Breast epithelium (tissue), 4 donors: ENCODE measurements at regions not wholly inside any gene's neighbourhood (a gene's known extent, or its start where the extent isn't known, plus 50 kb on each side); places are given as distances from the start of the nearest gene placed in this dataset.

Experiments used
- DNase-seq, 2 donors: peaks; one replicate each; pipeline ENCODE4 v3.0.0-alpha.2; 2019; ENCODE audit warnings: low spot score in 2 of 2
- H3K27ac ChIP-seq, 2 donors: fragments of 200-600 bp; sonication (generic) in 1 of 2; one replicate each; pipeline ENCODE4 v1.5.1; 2016 to 2019; ENCODE audit warnings: mild to moderate bottlenecking in 1 of 2
- H3K27me3 ChIP-seq, 2 donors: fragments of 200-600 bp; sonication (generic) in 1 of 2; one replicate each; pipeline versions ENCODE4 v1.5.1 to v1.6.0; 2017 to 2019; ENCODE audit warnings: control low read depth in 1 of 2, mild to moderate bottlenecking in 1 of 2
- H3K36me3 ChIP-seq: fragments of 200-600 bp; one replicate; pipeline ENCODE4 v1.5.1; 2019
- H3K4me1 ChIP-seq, 2 donors: fragments of 200-600 bp; sonication (generic); one replicate each; pipeline ENCODE4 v1.5.1; 2016 to 2019; ENCODE audit warnings: control low read depth in 1 of 2
- H3K4me3 ChIP-seq, 3 donors: fragments of 200-600 bp; sonication (generic); 1 replicate in 2 of 3; 2 replicates in 1 of 3; pipeline ENCODE4 v1.5.1; 2016 to 2019; ENCODE audit warnings: mild to moderate bottlenecking in 3 of 3, moderate library complexity in 2 of 3
- H3K9me3 ChIP-seq, 2 donors: fragments of 200-600 bp; sonication (generic) in 1 of 2; one replicate each; pipeline ENCODE4 v1.5.1; 2016 to 2019; ENCODE audit warnings: control low read depth in 1 of 2
- POLR2A ChIP-seq: fragments of 450-650 bp; IDR thresholded peaks from one replicate; pipeline ENCODE4 v1.6.1; 2016; ENCODE audit warnings: antibody characterized with exemption, mild to moderate bottlenecking, moderate library complexity
- POLR2AphosphoS5 ChIP-seq, 3 donors: sonication (generic); formaldehyde crosslinking; IDR thresholded peaks; one replicate each; pipeline ENCODE4 v1.6.1; 2017; ENCODE audit warnings: antibody characterized with exemption in 3 of 3
- intact Hi-C: fragments of 100-400 bp; cut with DNase I; formaldehyde crosslinking; loops from one replicate; pipeline ENCODE4 v1.15.1; 2023; ENCODE audit warnings: low total_unique reads
- TF ChIP-seq, protein P1 (sequence below), 3 donors: fragments of 450-650 bp; IDR thresholded peaks; one replicate each; pipeline ENCODE4 v1.5.1; 2016 to 2017; ENCODE audit warnings: antibody characterized with exemption in 3 of 3, mild to moderate bottlenecking in 3 of 3, moderate library complexity in 3 of 3

DNA sequence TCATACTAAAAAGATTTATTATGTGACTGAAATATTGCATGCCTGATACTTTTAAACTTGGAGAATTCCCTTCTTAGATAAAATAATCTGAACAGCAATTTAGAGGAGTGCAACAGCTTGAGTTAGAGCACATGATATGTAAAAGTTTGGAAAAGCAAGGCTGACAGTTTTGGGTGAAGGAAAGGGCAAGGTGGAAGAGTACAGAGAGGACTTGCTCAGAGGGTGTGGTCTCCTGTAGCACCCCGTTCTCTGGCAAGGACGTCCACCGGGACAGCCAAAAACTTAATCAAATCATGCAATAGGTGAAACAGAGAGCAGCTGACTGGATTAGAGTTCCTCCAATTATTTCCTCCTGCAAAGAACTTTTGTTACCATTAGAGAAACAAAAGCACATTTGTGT is 65.2 kb upstream of the PDZRN4 start:
- Histone ChIP-seq H3K27ac (no peak overlapping the region), H3K36me3 (no peaks in the 10 kb centered on the region), H3K4me3 (no peak overlapping the region), H3K4me1 (no peaks in the 10 kb centered on the region), H3K9me3 (no peaks in the 10 kb centered on the region), H3K27me3 (no peaks in the 10 kb centered on the region)
- intact Hi-C loops, result no loop called here
- no peak for DNase-seq
- TF ChIP-seq POLR2A, result no peak
- peak in 1 of 3 donors; percentile 31 for TF ChIP-seq POLR2AphosphoS5 (IDR thresholded peaks at IDR 0.05)

GRCh38 chr12:41123871-41124270 is 64.2 kb upstream of the PDZRN4 start:
- H3K9me3 ChIP-seq, result no peaks in the 10 kb centered on the region
- no peaks in the 10 kb centered on the region for H3K4me1 ChIP-seq
- intact Hi-C loops, result no loop called here
- TF ChIP-seq POLR2A, result no peak
- TF ChIP-seq, protein P1, sequence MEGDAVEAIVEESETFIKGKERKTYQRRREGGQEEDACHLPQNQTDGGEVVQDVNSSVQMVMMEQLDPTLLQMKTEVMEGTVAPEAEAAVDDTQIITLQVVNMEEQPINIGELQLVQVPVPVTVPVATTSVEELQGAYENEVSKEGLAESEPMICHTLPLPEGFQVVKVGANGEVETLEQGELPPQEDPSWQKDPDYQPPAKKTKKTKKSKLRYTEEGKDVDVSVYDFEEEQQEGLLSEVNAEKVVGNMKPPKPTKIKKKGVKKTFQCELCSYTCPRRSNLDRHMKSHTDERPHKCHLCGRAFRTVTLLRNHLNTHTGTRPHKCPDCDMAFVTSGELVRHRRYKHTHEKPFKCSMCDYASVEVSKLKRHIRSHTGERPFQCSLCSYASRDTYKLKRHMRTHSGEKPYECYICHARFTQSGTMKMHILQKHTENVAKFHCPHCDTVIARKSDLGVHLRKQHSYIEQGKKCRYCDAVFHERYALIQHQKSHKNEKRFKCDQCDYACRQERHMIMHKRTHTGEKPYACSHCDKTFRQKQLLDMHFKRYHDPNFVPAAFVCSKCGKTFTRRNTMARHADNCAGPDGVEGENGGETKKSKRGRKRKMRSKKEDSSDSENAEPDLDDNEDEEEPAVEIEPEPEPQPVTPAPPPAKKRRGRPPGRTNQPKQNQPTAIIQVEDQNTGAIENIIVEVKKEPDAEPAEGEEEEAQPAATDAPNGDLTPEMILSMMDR (IDR thresholded peaks at IDR 0.05), result no peak
- TF ChIP-seq POLR2AphosphoS5 (IDR thresholded peaks at IDR 0.05), result no peak
- no peak overlapping the region for H3K27ac ChIP-seq
- no peak for DNase-seq
- no peak overlapping the region for H3K4me3 ChIP-seq
- H3K27me3 ChIP-seq, result no peaks in the 10 kb centered on the region
- no peaks in the 10 kb centered on the region for H3K36me3 ChIP-seq
